H1 (cell line): ENCODE measurements at regions not wholly inside any gene's neighbourhood (a gene's known extent, or its start where the extent isn't known, plus 50 kb on each side); places are given as distances from the start of the nearest gene placed in this dataset.

Experiments
- CTCF ChIA-PET: fragments of 300-600 bp; sonication (Branson Sonifier 250); formaldehyde crosslinking; loops from one replicate; lab custom pipeline; 2021; ENCODE audit not compliant: partially characterized antibody; lab: Charles Lee
- POLR2A ChIA-PET: fragments of 300-600 bp; sonication (Branson Sonifier 250); formaldehyde crosslinking; loops from one replicate; lab custom pipeline; 2021; ENCODE audit warnings: inconsistent platforms; ENCODE audit not compliant: partially characterized antibody; lab: Charles Lee
- DNase-seq, 2 experiments: peaks; one replicate each; pipeline versions ENCODE4 v3.0.0 to v3.0.0-alpha.2; 2010 to 2022; ENCODE audit warnings: low spot score in 2 of 2, low read depth in 1 of 2, mixed read lengths in 1 of 2
- FAIRE-seq: peaks from 2 replicates; lab custom pipeline; 2011; peaks lifted over from hg19 to GRCh38; lab: Jason Lieb, UNC
- H2AFZ ChIP-seq: 2 replicates; pipeline ENCODE4 v1.8.1; 2012; ENCODE audit warnings: low read length, inconsistent platforms
- H2AK5ac ChIP-seq: 2 replicates; pipeline ENCODE4 v1.6.1; 2013; ENCODE audit warnings: low read depth, low read length
- H2BK120ac ChIP-seq: replicated peaks from 2 replicates; pipeline ENCODE3; 2013; ENCODE audit warnings: low read depth, low read length, inconsistent platforms
- H2BK12ac ChIP-seq: 2 replicates; pipeline ENCODE4 v1.6.1; 2013; ENCODE audit warnings: low read depth, low read length
- H2BK15ac ChIP-seq: 2 replicates; pipeline ENCODE4 v1.6.1; 2013; ENCODE audit warnings: low read length
- H2BK20ac ChIP-seq: 2 replicates; pipeline ENCODE4 v1.6.1; 2013; ENCODE audit warnings: low read length
- H2BK5ac ChIP-seq: 2 replicates; pipeline ENCODE4 v1.6.1; 2013; ENCODE audit warnings: low read depth, low read length
- H3K14ac ChIP-seq: 2 replicates; pipeline ENCODE4 v1.6.1; 2013; ENCODE audit warnings: inconsistent platforms; ENCODE audit not compliant: insufficient read length
- H3K18ac ChIP-seq: 2 replicates; pipeline ENCODE4 v1.6.1; 2013; ENCODE audit warnings: low read length; ENCODE audit errors: extremely low read depth
- H3K23ac ChIP-seq: 2 replicates; pipeline ENCODE4 v1.6.1; 2013; ENCODE audit warnings: inconsistent platforms; ENCODE audit not compliant: insufficient read length
- H3K23me2 ChIP-seq: 2 replicates; pipeline ENCODE4 v1.6.1; 2013; ENCODE audit warnings: low read depth, low read length
- H3K27ac ChIP-seq: 2 replicates; pipeline ENCODE4 v1.6.1; 2011; ENCODE audit warnings: low read depth, low read length, inconsistent platforms
- H3K27me3 ChIP-seq, 4 experiments: replicated peaks in 1 of 4; 1 replicate in 1 of 4; 2 replicates in 3 of 4; pipeline versions ENCODE4 v1.6.1 to v1.8.1; 2011 to 2013; ENCODE audit warnings: low read length in 3 of 4, mild to moderate bottlenecking in 3 of 4, inconsistent platforms in 2 of 4, mixed read lengths in 2 of 4, moderate library complexity in 1 of 4; ENCODE audit not compliant: control insufficient read depth in 3 of 4, insufficient read depth in 3 of 4; ENCODE audit errors: extremely low read depth in 1 of 4
- H3K36me3 ChIP-seq, 4 experiments: 2 replicates each; pipeline versions ENCODE4 v1.6.1 to v1.8.1; 2011 to 2013; ENCODE audit warnings: mild to moderate bottlenecking in 4 of 4, low read length in 3 of 4, moderate library complexity in 2 of 4, control low read depth in 1 of 4, inconsistent platforms in 1 of 4; ENCODE audit not compliant: insufficient read depth in 4 of 4, control insufficient read depth in 2 of 4
- H3K4ac ChIP-seq: replicated peaks from 2 replicates; pipeline ENCODE3; 2013; ENCODE audit warnings: low read length, low read depth, mixed read lengths, inconsistent platforms; ENCODE audit not compliant: insufficient read length
- H3K4me1 ChIP-seq, 4 experiments: replicated peaks in 1 of 4; 1 replicate in 1 of 4; 2 replicates in 3 of 4; pipeline versions ENCODE4 v1.6.1 to v1.8.1; 2011 to 2013; ENCODE audit warnings: low read length in 3 of 4, inconsistent platforms in 2 of 4, mixed read lengths in 1 of 4; ENCODE audit not compliant: insufficient read depth in 4 of 4, control insufficient read depth in 3 of 4
- H3K4me2 ChIP-seq, 2 experiments: 2 replicates each; pipeline versions ENCODE4 v1.6.1 to v1.8.1; 2011 to 2013; ENCODE audit warnings: low read depth in 2 of 2, low read length in 2 of 2, control low read depth in 1 of 2, inconsistent platforms in 1 of 2, mild to moderate bottlenecking in 1 of 2; ENCODE audit not compliant: insufficient read depth in 1 of 2
- H3K4me3 ChIP-seq, 4 experiments: fragments of 200-600, 300-600 bp in 1 of 4; sonication (generic), shearing (Covaris generic), sonication (Bioruptor Twin) in 1 of 4; 2 replicates each; pipeline versions ENCODE4 v1.5.1 to v1.8.1; 2011 to 2016; ENCODE audit warnings: low read length in 4 of 4, low read depth in 3 of 4, control low read depth in 2 of 4, inconsistent platforms in 2 of 4, mild to moderate bottlenecking in 2 of 4, mixed read lengths in 1 of 4, moderate library complexity in 1 of 4; ENCODE audit not compliant: insufficient read depth in 2 of 4; ENCODE audit errors: extremely low read depth in 1 of 4
- H3K56ac ChIP-seq: replicated peaks from 2 replicates; pipeline ENCODE3; 2013; ENCODE audit warnings: low read depth, mild to moderate bottlenecking, mixed read lengths, low read length, inconsistent platforms; ENCODE audit not compliant: insufficient read length
- H3K79me1 ChIP-seq: 2 replicates; pipeline ENCODE4 v1.6.1; 2013; ENCODE audit warnings: low read depth, low read length, control low read depth
- H3K79me2 ChIP-seq, 2 experiments: 2 replicates each; pipeline versions ENCODE4 v1.6.1 to v1.8.1; 2012 to 2013; ENCODE audit warnings: low read length in 2 of 2, mild to moderate bottlenecking in 2 of 2, inconsistent platforms in 1 of 2; ENCODE audit not compliant: insufficient read depth in 2 of 2, control insufficient read depth in 1 of 2
- H3K9ac ChIP-seq, 4 experiments: replicated peaks in 1 of 4; 1 replicate in 1 of 4; 2 replicates in 3 of 4; pipeline versions ENCODE4 v1.6.1 to v1.8.1; 2011 to 2013; ENCODE audit warnings: low read depth in 3 of 4, low read length in 3 of 4, control low read depth in 2 of 4, mild to moderate bottlenecking in 2 of 4, moderate library complexity in 2 of 4, inconsistent platforms in 1 of 4; ENCODE audit errors: extremely low read depth in 1 of 4
- H3K9me3 ChIP-seq, 2 experiments: 2 replicates each; pipeline versions ENCODE4 v1.6.1 to v1.8.1; 2012 to 2013; ENCODE audit warnings: mild to moderate bottlenecking in 2 of 2, moderate library complexity in 2 of 2, control low read depth in 1 of 2, inconsistent platforms in 1 of 2, low read depth in 1 of 2, low read length in 1 of 2, mixed read lengths in 1 of 2; ENCODE audit not compliant: insufficient read depth in 2 of 2
- H4K20me1 ChIP-seq, 2 experiments: replicated peaks in 1 of 2; 2 replicates each; pipeline versions ENCODE3 to v1.8.1; 2011 to 2013; ENCODE audit warnings: inconsistent platforms in 2 of 2, low read length in 2 of 2, mild to moderate bottlenecking in 1 of 2; ENCODE audit not compliant: insufficient read depth in 2 of 2, control insufficient read depth in 1 of 2
- H4K5ac ChIP-seq: 2 replicates; pipeline ENCODE4 v1.6.1; 2013; ENCODE audit warnings: low read length, low read depth, mixed read lengths, inconsistent platforms; ENCODE audit not compliant: insufficient read length
- H4K8ac ChIP-seq: 2 replicates; pipeline ENCODE4 v1.8.0; 2013; ENCODE audit warnings: mild to moderate bottlenecking, moderate library complexity, low read length, inconsistent platforms; ENCODE audit not compliant: insufficient read depth; ENCODE audit errors: extremely low read depth
- H4K91ac ChIP-seq: replicated peaks from 2 replicates; pipeline ENCODE3; 2013; ENCODE audit warnings: low read length, mixed read lengths, inconsistent platforms; ENCODE audit not compliant: insufficient read length
- BACH1 ChIP-seq: IDR thresholded peaks from 2 replicates; pipeline ENCODE4 v1.6.1; 2012; ENCODE audit warnings: low read length, improper control_type of control experiment
- CBX5 ChIP-seq: fragments of 300-800, 300-1000 bp; sonication (generic); IDR thresholded peaks from 2 replicates; pipeline ENCODE4 v1.7.1; 2016; ENCODE audit warnings: antibody characterized with exemption, low read length, low read depth
- CEBPB ChIP-seq: IDR thresholded peaks from 2 replicates; pipeline ENCODE4 v1.6.1; 2012; ENCODE audit warnings: low read depth, low read length
- CHD1 ChIP-seq: IDR thresholded peaks from 2 replicates; pipeline ENCODE4 v1.6.1; 2012; ENCODE audit warnings: low read depth, low read length, improper control_type of control experiment
- FOSL1 ChIP-seq: IDR thresholded peaks from 2 replicates; pipeline ENCODE4 v1.6.1; 2011; ENCODE audit warnings: mild to moderate bottlenecking, low read depth, low read length, moderate library complexity; ENCODE audit not compliant: insufficient read depth
- KDM1A ChIP-seq: fragments of 200-600, 300-600 bp; sonication (generic); IDR thresholded peaks from 2 replicates; pipeline ENCODE4 v1.7.1; 2016; ENCODE audit warnings: mild to moderate bottlenecking, low read length, borderline replicate concordance
- MAX ChIP-seq: IDR thresholded peaks from 2 replicates; pipeline ENCODE4 v1.6.1; 2012; ENCODE audit warnings: inconsistent platforms
- SIRT6 ChIP-seq: IDR thresholded peaks from one replicate; pipeline ENCODE4 v1.7.1; 2012; ENCODE audit warnings: low read length, inconsistent platforms
- SP2 ChIP-seq: IDR thresholded peaks from 2 replicates; pipeline ENCODE4 v1.6.1; 2012; ENCODE audit warnings: mild to moderate bottlenecking, low read length, inconsistent platforms
- WGBS, 2 experiments: shearing (Covaris generic) in 1 of 2; methylation state at CpG; one replicate each; pipeline versions ENCODE4 v1.1.6 to v1.1.7; 2013 to 2015; ENCODE audit warnings: low lambda C conversion rate in 2 of 2, mixed read lengths in 2 of 2, inconsistent platforms in 1 of 2, low coverage in 1 of 2, missing lambda C conversion rate in 1 of 2; ENCODE audit not compliant: insufficient replicate concordance in 2 of 2, insufficient coverage in 1 of 2, insufficient read length in 1 of 2; ENCODE audit errors: extremely low coverage in 1 of 2, missing lambda C conversion rate in 1 of 2; 5-methylcytosine and 5-hydroxymethylcytosine counted together
- TF ChIP-seq, protein P1 (sequence below): IDR thresholded peaks from 2 replicates; pipeline ENCODE4 v1.6.1; 2012; ENCODE audit warnings: inconsistent platforms

DNA sequence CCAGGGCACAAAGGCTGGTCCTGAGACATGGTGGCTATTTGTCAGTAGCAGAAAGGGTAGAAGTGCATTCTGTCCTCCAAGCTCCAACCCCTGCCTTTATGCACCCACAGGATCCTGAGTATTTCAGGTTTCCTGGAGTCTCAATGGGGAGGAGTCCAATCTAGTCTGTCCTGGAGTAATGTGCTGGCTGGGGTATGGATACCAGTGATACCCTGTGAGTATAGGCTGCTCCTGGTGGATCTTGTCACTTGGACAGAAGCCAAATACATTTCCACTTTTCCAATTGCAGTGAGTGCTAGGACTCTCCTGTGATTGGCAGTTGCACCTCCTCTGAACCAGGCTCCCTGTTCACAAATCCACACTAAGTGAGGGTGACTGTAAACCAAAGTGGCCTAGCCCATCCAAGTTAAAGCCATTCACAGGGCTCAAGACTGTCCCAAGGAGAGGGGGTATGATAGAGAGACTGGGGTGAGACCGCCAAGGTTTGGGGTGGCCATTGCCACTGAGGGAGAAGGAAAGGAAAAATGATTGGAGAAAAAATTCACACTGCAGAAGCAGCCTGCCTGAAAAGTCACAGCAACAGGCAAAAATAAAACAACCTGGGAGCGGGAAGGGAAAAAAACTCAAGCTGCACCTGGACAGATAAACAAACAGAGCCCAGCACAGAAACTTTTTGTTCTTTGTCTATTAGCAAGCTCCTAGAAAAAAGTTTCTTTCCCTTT is 163.4 kb upstream of the ETV3 start:
- 96% methylated on average over 2 of the region's 2 CpGs; no CpG with 5 or more reads in 1 of the 2 experiments for WGBS, 2 experiments
- no peaks in the 10 kb centered on the region for H3K4me1 ChIP-seq
- H2AK5ac ChIP-seq: no peak overlapping the region
- no peaks in the 10 kb centered on the region for H3K79me2 ChIP-seq
- FAIRE-seq (no peak), DNase-seq (no peak)
- no peak overlapping the region for H2BK20ac ChIP-seq
- TF ChIP-seq CBX5 (no peak), FOSL1 (no peak), SP2 (no peak), CEBPB (no peak), KDM1A (no peak), CHD1 (no peak), SIRT6 (no peak), MAX (no peak), BACH1 (no peak)
- TF ChIP-seq, protein P1, sequence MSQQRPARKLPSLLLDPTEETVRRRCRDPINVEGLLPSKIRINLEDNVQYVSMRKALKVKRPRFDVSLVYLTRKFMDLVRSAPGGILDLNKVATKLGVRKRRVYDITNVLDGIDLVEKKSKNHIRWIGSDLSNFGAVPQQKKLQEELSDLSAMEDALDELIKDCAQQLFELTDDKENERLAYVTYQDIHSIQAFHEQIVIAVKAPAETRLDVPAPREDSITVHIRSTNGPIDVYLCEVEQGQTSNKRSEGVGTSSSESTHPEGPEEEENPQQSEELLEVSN: no peak
- no peak overlapping the region for H2BK15ac ChIP-seq
- H3K4me3 ChIP-seq: no peak overlapping the region
- no peak overlapping the region for H4K8ac ChIP-seq
- no peak overlapping the region for H3K27ac ChIP-seq
- no peaks in the 10 kb centered on the region for H3K27me3 ChIP-seq
- H2BK12ac ChIP-seq: no peak overlapping the region
- no peak overlapping the region for H3K18ac ChIP-seq
- H3K9me3 ChIP-seq: no peaks in the 10 kb centered on the region
- H3K36me3 ChIP-seq: no peaks in the 10 kb centered on the region
- no peak overlapping the region for H2AFZ ChIP-seq
- no peak overlapping the region for H3K56ac ChIP-seq
- H3K9ac ChIP-seq: no peak overlapping the region
- no peak overlapping the region for H3K4me2 ChIP-seq
- CTCF ChIA-PET: no interaction called here
- no peak overlapping the region for H4K5ac ChIP-seq
- no peak overlapping the region for H2BK120ac ChIP-seq
- no peak overlapping the region for H3K14ac ChIP-seq
- POLR2A ChIA-PET: no interaction called here
- no peaks in the 10 kb centered on the region for H3K23me2 ChIP-seq
- H4K20me1 ChIP-seq: no peaks in the 10 kb centered on the region
- H3K23ac ChIP-seq: no peak overlapping the region
- no peak overlapping the region for H3K4ac ChIP-seq
- no peaks in the 10 kb centered on the region for H3K79me1 ChIP-seq
- no peak overlapping the region for H2BK5ac ChIP-seq
- no peak overlapping the region for H4K91ac ChIP-seq
